SH-SY5Y (cell line): ENCODE measurements at regions not wholly inside any gene's neighbourhood (a gene's known extent, or its start where the extent isn't known, plus 50 kb on each side); places are given as distances from the start of the nearest gene placed in this dataset.

Experiments
- GATA2 ChIP-seq: IDR thresholded peaks from 2 replicates; pipeline ENCODE4 v1.6.1; 2011; ENCODE audit warnings: mild to moderate bottlenecking, low read depth, low read length
- GATA3 ChIP-seq: IDR thresholded peaks from 2 replicates; pipeline ENCODE4 v1.6.1; 2011; ENCODE audit warnings: low read depth, mild to moderate bottlenecking, low read length, moderate library complexity

DNA sequence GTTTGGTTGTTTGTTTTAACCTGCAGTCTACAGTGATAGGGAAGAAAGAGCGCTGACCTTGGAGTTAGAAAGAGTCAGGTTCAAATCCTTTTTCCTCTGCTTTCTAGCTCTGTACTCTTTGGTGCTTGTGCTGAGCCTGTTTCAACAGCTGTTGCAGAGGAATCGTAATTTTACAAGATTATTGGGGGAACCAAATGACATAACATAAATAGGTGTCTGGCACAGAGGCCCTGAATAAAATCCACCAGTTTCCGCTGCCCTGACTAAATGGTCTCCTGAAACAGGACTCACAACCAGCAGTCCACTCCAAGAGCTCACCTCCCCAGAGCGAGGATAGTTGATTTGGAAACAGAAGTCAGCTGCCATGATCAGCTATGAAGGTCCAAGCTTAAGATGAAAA lies 125.0 kb upstream of the CDC42EP3 start:
- TF ChIP-seq GATA3: no peak
- TF ChIP-seq GATA2: no peak
